HEK293 (cell line): ENCODE measurements at regions not wholly inside any gene's neighbourhood (a gene's known extent, or its start where the extent isn't known, plus 50 kb on each side); places are given as distances from the start of the nearest gene placed in this dataset.

Source experiments
- CTCF ChIA-PET: fragments of 350-600 bp; formaldehyde crosslinking; extraction: SDS; loops from one replicate; lab custom pipeline; 2021; ENCODE audit warnings: antibody characterized with exemption; lab: Yijun Ruan, JAX
- POLR2A ChIA-PET: fragments of 300-600 bp; formaldehyde crosslinking; extraction: SDS; loops from one replicate; lab custom pipeline; 2020; ENCODE audit warnings: antibody characterized with exemption, inconsistent platforms; lab: Yijun Ruan, JAX
- H3K27ac ChIP-seq: fragments of 200-500 bp; sonication (Bioruptor generic); 2 replicates; pipeline ENCODE4 v1.5.1; 2014; ENCODE audit warnings: low read depth, low read length, control low read depth, inconsistent platforms; ENCODE audit errors: extremely low read depth
- H3K36me3 ChIP-seq, 2 experiments: fragments of 200-500 bp in 1 of 2; sonication (Bioruptor generic) in 1 of 2; 1 replicate in 1 of 2; 2 replicates in 1 of 2; pipeline ENCODE4 v1.5.1; 2014 to 2017; ENCODE audit warnings: inconsistent platforms in 2 of 2, low read length in 2 of 2; ENCODE audit not compliant: control insufficient read depth in 2 of 2, insufficient read depth in 1 of 2
- H3K4me1 ChIP-seq: fragments of 200-500 bp; sonication (Bioruptor generic); 2 replicates; pipeline ENCODE4 v1.5.1; 2014; ENCODE audit warnings: mild to moderate bottlenecking, low read length, inconsistent platforms; ENCODE audit not compliant: control insufficient read depth, insufficient read depth
- H3K4me3 ChIP-seq: 2 replicates; pipeline ENCODE4 v1.5.1; 2011; ENCODE audit warnings: low read depth, mild to moderate bottlenecking, control low read depth, low read length, moderate library complexity
- H3K9me3 ChIP-seq: fragments of 200-500 bp; sonication (Bioruptor generic); 2 replicates; pipeline ENCODE4 v1.5.1; 2014; ENCODE audit warnings: low read depth, low read length, inconsistent platforms; ENCODE audit not compliant: control insufficient read depth, insufficient read depth
- KLF10 ChIP-seq: fragments of 450-650 bp; IDR thresholded peaks from 2 replicates; pipeline ENCODE4 v1.5.1; 2018; ENCODE audit warnings: missing biosample characterization, mild to moderate bottlenecking, missing genetic modification characterization
- KLF9 ChIP-seq: fragments of 450-650 bp; formaldehyde crosslinking; IDR thresholded peaks from 2 replicates; pipeline ENCODE4 v1.5.1; 2016; ENCODE audit warnings: missing biosample characterization, missing genetic modification characterization, low read depth
- TCF7L2 ChIP-seq: IDR thresholded peaks from 2 replicates; pipeline ENCODE4 v1.6.1; 2011; ENCODE audit warnings: low read depth, mild to moderate bottlenecking, inconsistent platforms, low read length, moderate library complexity, borderline replicate concordance
- ZFP41 ChIP-seq: fragments of 450-650 bp; formaldehyde crosslinking; IDR thresholded peaks from 2 replicates; pipeline ENCODE4 v1.5.1; 2016; ENCODE audit warnings: missing biosample characterization, missing genetic modification characterization, borderline replicate concordance
- ZIC2 ChIP-seq: fragments of 450-650 bp; formaldehyde crosslinking; IDR thresholded peaks from 2 replicates; pipeline ENCODE4 v1.5.1; 2016; ENCODE audit warnings: missing biosample characterization, missing genetic modification characterization
- ZNF10 ChIP-seq: fragments of 450-650 bp; formaldehyde crosslinking; IDR thresholded peaks from 2 replicates; pipeline ENCODE4 v1.5.1; 2017; ENCODE audit warnings: missing biosample characterization, missing genetic modification characterization
- ZNF146 ChIP-seq: fragments of 450-650 bp; formaldehyde crosslinking; IDR thresholded peaks from 2 replicates; pipeline ENCODE4 v1.5.1; 2016; ENCODE audit warnings: missing biosample characterization, missing genetic modification characterization
- ZNF239 ChIP-seq: fragments of 450-650 bp; formaldehyde crosslinking; IDR thresholded peaks from 2 replicates; pipeline ENCODE4 v1.5.1; 2016; ENCODE audit warnings: missing biosample characterization, missing genetic modification characterization
- ZNF354C ChIP-seq: fragments of 450-650 bp; formaldehyde crosslinking; IDR thresholded peaks from 2 replicates; pipeline ENCODE4 v1.5.1; 2016; ENCODE audit warnings: missing biosample characterization, missing genetic modification characterization, low read depth, borderline replicate concordance
- ZNF366 ChIP-seq: fragments of 450-650 bp; formaldehyde crosslinking; conservative IDR thresholded peaks from 2 replicates; pipeline ENCODE4 v1.5.1; 2016; ENCODE audit warnings: missing biosample characterization, missing genetic modification characterization
- ZNF423 ChIP-seq: fragments of 450-650 bp; formaldehyde crosslinking; IDR thresholded peaks from 2 replicates; pipeline ENCODE4 v1.5.1; 2016; ENCODE audit warnings: missing biosample characterization, missing genetic modification characterization
- ZNF558 ChIP-seq: fragments of 450-650 bp; formaldehyde crosslinking; IDR thresholded peaks from 2 replicates; pipeline ENCODE4 v1.5.1; 2016; ENCODE audit warnings: missing biosample characterization, missing genetic modification characterization
- ZNF561 ChIP-seq: fragments of 450-650 bp; IDR thresholded peaks from 2 replicates; pipeline ENCODE4 v1.5.1; 2018; ENCODE audit warnings: missing biosample characterization, missing genetic modification characterization, borderline replicate concordance
- ZNF585B ChIP-seq: fragments of 450-650 bp; formaldehyde crosslinking; IDR thresholded peaks from 2 replicates; pipeline ENCODE4 v1.5.1; 2016; ENCODE audit warnings: missing biosample characterization, missing genetic modification characterization
- ZNF600 ChIP-seq: fragments of 450-650 bp; formaldehyde crosslinking; IDR thresholded peaks from 2 replicates; pipeline ENCODE4 v1.5.1; 2016; ENCODE audit warnings: missing biosample characterization, missing genetic modification characterization
- ZNF621 ChIP-seq: fragments of 450-650 bp; formaldehyde crosslinking; IDR thresholded peaks from 2 replicates; pipeline ENCODE4 v1.5.1; 2017; ENCODE audit warnings: missing biosample characterization, missing genetic modification characterization
- ZNF624 ChIP-seq: fragments of 450-650 bp; formaldehyde crosslinking; IDR thresholded peaks from 2 replicates; pipeline ENCODE4 v1.5.1; 2017; ENCODE audit warnings: missing biosample characterization, missing genetic modification characterization
- ZNF626 ChIP-seq: fragments of 450-650 bp; sonication (Bioruptor Pico); formaldehyde crosslinking; IDR thresholded peaks from 2 replicates; pipeline ENCODE4 v1.5.1; 2018; ENCODE audit warnings: missing biosample characterization, missing genetic modification characterization, inconsistent platforms
- ZNF670 ChIP-seq: fragments of 450-650 bp; formaldehyde crosslinking; IDR thresholded peaks from 2 replicates; pipeline ENCODE4 v1.5.1; 2016; ENCODE audit warnings: missing biosample characterization, missing genetic modification characterization, low read depth
- ZNF843 ChIP-seq: fragments of 450-650 bp; formaldehyde crosslinking; IDR thresholded peaks from 2 replicates; pipeline ENCODE4 v1.5.1; 2016; ENCODE audit warnings: missing biosample characterization, missing genetic modification characterization
- TF ChIP-seq, protein P1 (sequence below): fragments of 450-650 bp; formaldehyde crosslinking; IDR thresholded peaks from 2 replicates; pipeline ENCODE4 v1.5.1; 2017; ENCODE audit warnings: missing biosample characterization, missing genetic modification characterization
- TF ChIP-seq, protein P2 (sequence below): fragments of 450-650 bp; formaldehyde crosslinking; IDR thresholded peaks from 2 replicates; pipeline ENCODE4 v1.5.1; 2017; ENCODE audit warnings: missing biosample characterization, mild to moderate bottlenecking, missing genetic modification characterization, moderate library complexity
- TF ChIP-seq, protein P3 (sequence below): fragments of 450-650 bp; formaldehyde crosslinking; IDR thresholded peaks from 2 replicates; pipeline ENCODE4 v1.5.1; 2016; ENCODE audit warnings: missing biosample characterization, missing genetic modification characterization
- TF ChIP-seq, protein P4 (sequence below): fragments of 450-650 bp; formaldehyde crosslinking; IDR thresholded peaks from 2 replicates; pipeline ENCODE4 v1.5.1; 2016; ENCODE audit warnings: missing biosample characterization, missing genetic modification characterization
- TF ChIP-seq, protein P5 (sequence below): fragments of 450-650 bp; formaldehyde crosslinking; IDR thresholded peaks from 2 replicates; pipeline ENCODE4 v1.5.1; 2016; ENCODE audit warnings: missing biosample characterization, missing genetic modification characterization

DNA sequence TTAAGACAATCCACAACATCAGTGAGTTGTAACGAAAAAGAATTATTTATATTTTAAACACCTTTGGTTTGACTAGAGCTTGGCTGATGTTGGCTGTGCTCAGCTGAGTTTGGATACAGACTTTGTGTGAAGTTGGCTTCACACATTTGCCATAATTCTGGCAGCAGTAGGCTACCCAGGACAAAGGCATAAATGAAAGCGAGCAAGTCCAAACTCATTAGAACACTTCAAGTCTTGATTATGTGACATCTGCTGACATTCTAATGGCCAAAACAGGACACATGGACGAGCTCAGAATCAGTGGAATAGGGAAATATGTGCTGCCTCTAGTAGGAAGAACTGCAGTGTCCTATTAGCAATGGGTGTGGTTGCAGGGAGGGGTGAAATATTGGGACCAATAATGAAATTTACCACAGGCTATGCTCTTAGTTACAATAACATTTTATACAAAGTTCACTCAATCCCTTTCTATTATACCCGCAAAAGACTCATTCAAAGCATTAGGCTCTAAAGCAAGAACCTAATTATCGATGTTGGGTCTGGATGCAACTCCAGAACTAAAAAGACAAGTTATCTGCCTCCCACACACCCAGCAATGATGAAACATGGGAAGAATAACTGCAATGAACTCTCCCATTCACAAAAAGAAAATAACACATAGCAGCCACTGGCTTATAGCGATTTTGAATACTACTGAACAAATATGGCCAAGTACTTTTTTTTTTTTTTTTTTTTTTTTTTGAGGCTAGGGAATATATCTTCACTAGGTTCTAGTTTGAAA is 493.9 kb upstream of the RASGRP1 start:
- Histone ChIP-seq H3K4me1 (no peaks in the 10 kb centered on the region), H3K4me3 (no peak overlapping the region), H3K27ac (no peak overlapping the region), H3K9me3 (no peaks in the 10 kb centered on the region), H3K36me3 (no peaks in the 10 kb centered on the region)
- TF ChIP-seq ZNF10 (tag by site-specific recombination) (no peak), KLF9 (tag by site-specific recombination) (no peak), ZNF561 (tag by site-specific recombination) (no peak), ZNF626 (tag by site-specific recombination) (no peak), ZNF624 (tag by site-specific recombination) (no peak), TCF7L2 (no peak), ZFP41 (tag by site-specific recombination) (no peak), ZNF600 (tag by site-specific recombination) (no peak), ZNF843 (no peak), ZNF585B (tag by site-specific recombination) (no peak), ZNF366 (tag by site-specific recombination) (no peak), ZNF621 (tag by site-specific recombination) (no peak), ZNF354C (tag by site-specific recombination) (no peak), ZNF423 (tag by site-specific recombination) (no peak)
- TF ChIP-seq, protein P1, sequence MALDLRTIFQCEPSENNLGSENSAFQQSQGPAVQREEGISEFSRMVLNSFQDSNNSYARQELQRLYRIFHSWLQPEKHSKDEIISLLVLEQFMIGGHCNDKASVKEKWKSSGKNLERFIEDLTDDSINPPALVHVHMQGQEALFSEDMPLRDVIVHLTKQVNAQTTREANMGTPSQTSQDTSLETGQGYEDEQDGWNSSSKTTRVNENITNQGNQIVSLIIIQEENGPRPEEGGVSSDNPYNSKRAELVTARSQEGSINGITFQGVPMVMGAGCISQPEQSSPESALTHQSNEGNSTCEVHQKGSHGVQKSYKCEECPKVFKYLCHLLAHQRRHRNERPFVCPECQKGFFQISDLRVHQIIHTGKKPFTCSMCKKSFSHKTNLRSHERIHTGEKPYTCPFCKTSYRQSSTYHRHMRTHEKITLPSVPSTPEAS (tag by site-specific recombination) = no peak
- TF ChIP-seq, protein P2, sequence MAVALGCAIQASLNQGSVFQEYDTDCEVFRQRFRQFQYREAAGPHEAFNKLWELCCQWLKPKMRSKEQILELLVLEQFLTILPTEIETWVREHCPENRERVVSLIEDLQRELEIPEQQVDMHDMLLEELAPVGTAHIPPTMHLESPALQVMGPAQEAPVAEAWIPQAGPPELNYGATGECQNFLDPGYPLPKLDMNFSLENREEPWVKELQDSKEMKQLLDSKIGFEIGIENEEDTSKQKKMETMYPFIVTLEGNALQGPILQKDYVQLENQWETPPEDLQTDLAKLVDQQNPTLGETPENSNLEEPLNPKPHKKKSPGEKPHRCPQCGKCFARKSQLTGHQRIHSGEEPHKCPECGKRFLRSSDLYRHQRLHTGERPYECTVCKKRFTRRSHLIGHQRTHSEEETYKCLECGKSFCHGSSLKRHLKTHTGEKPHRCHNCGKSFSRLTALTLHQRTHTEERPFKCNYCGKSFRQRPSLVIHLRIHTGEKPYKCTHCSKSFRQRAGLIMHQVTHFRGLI (tag by site-specific recombination) = no peak
- CTCF ChIA-PET = no interaction called here
- POLR2A ChIA-PET = no interaction called here

DNA sequence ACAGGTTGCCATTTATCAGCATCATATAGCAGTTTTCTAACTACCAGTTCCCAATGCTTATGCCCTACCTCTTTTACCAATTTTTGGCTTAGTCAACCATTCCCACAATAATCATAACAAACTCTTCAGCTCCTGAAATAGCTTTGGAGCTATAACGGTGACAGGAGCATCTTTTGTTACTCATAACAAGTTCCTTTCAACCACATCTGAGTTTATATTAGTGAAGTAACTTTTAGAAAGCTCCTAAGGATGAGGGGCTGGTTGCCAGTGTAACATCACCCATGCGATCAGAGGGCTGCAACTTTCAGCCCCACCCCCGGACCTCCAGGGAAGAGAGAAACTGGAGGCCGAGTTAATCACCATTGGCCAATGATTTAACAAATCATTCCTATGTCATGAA is 495.3 kb upstream of the RASGRP1 start:
- ChIA-PET CTCF (interaction anchor here (0.7 to 1.2 kb wide), 3 partner anchors 31 to 369 kb away, joined by 3 to 5 read pairs (median 3); no protein-coding TSS in a partner anchor), POLR2A (no interaction called here)
- Histone ChIP-seq H3K36me3 (no peaks in the 10 kb centered on the region), H3K27ac (no peak overlapping the region), H3K4me1 (no peaks in the 10 kb centered on the region), H3K9me3 (no peaks in the 10 kb centered on the region), H3K4me3 (no peak overlapping the region)
- TF ChIP-seq ZNF146 (tag by site-specific recombination) = no peak
- no peak for TF ChIP-seq ZNF239 (tag by site-specific recombination)
- no peak for TF ChIP-seq ZNF585B (tag by site-specific recombination)
- TF ChIP-seq, protein P3, sequence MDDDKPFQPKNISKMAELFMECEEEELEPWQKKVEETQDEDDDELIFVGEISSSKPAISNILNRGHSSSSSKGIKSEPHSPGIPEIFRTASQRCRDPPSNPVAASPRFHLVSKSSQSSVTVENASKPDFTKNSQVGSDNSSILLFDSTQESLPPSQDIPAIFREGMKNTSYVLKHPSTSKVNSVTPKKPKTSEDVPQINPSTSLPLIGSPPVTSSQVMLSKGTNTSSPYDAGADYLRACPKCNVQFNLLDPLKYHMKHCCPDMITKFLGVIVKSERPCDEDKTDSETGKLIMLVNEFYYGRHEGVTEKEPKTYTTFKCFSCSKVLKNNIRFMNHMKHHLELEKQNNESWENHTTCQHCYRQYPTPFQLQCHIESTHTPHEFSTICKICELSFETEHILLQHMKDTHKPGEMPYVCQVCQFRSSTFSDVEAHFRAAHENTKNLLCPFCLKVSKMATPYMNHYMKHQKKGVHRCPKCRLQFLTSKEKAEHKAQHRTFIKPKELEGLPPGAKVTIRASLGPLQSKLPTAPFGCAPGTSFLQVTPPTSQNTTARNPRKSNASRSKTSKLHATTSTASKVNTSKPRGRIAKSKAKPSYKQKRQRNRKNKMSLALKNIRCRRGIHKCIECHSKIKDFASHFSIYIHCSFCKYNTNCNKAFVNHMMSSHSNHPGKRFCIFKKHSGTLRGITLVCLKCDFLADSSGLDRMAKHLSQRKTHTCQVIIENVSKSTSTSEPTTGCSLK (tag by site-specific recombination) = no peak
- TF ChIP-seq, protein P4, sequence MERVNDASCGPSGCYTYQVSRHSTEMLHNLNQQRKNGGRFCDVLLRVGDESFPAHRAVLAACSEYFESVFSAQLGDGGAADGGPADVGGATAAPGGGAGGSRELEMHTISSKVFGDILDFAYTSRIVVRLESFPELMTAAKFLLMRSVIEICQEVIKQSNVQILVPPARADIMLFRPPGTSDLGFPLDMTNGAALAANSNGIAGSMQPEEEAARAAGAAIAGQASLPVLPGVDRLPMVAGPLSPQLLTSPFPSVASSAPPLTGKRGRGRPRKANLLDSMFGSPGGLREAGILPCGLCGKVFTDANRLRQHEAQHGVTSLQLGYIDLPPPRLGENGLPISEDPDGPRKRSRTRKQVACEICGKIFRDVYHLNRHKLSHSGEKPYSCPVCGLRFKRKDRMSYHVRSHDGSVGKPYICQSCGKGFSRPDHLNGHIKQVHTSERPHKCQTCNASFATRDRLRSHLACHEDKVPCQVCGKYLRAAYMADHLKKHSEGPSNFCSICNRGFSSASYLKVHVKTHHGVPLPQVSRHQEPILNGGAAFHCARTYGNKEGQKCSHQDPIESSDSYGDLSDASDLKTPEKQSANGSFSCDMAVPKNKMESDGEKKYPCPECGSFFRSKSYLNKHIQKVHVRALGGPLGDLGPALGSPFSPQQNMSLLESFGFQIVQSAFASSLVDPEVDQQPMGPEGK (tag by site-specific recombination) = no peak
- TF ChIP-seq KLF10 (tag by site-specific recombination) = no peak
- no peak for TF ChIP-seq ZNF670
- TF ChIP-seq ZNF558 (tag by site-specific recombination) = no peak
- TF ChIP-seq ZIC2 = no peak
- TF ChIP-seq, protein P5, sequence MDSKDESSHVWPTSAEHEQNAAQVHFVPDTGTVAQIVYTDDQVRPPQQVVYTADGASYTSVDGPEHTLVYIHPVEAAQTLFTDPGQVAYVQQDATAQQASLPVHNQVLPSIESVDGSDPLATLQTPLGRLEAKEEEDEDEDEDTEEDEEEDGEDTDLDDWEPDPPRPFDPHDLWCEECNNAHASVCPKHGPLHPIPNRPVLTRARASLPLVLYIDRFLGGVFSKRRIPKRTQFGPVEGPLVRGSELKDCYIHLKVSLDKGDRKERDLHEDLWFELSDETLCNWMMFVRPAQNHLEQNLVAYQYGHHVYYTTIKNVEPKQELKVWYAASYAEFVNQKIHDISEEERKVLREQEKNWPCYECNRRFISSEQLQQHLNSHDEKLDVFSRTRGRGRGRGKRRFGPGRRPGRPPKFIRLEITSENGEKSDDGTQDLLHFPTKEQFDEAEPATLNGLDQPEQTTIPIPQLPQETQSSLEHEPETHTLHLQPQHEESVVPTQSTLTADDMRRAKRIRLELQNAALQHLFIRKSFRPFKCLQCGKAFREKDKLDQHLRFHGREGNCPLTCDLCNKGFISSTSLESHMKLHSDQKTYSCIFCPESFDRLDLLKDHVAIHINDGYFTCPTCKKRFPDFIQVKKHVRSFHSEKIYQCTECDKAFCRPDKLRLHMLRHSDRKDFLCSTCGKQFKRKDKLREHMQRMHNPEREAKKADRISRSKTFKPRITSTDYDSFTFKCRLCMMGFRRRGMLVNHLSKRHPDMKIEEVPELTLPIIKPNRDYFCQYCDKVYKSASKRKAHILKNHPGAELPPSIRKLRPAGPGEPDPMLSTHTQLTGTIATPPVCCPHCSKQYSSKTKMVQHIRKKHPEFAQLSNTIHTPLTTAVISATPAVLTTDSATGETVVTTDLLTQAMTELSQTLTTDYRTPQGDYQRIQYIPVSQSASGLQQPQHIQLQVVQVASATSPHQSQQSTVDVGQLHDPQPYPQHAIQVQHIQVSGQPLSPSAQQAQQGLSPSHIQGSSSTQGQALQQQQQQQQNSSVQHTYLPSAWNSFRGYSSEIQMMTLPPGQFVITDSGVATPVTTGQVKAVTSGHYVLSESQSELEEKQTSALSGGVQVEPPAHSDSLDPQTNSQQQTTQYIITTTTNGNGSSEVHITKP (tag by site-specific recombination) = no peak
